Sigmoid colon (tissue), 4 donors: ENCODE measurements at regions not wholly inside any gene's neighbourhood (a gene's known extent, or its start where the extent isn't known, plus 50 kb on each side); places are given as distances from the start of the nearest gene placed in this dataset.

Source experiments
- CTCF ChIP-seq, 4 experiments: fragments of 450-650 bp in 3 of 4; fragments of 200-600 bp in 1 of 4; IDR thresholded peaks; one replicate each; pipeline ENCODE4 v1.5.1; 2016 to 2019; ENCODE audit warnings: antibody characterized with exemption in 4 of 4, mild to moderate bottlenecking in 3 of 4, moderate library complexity in 2 of 4
- EP300 ChIP-seq, 4 donors: sonication (generic); formaldehyde crosslinking; IDR thresholded peaks; one replicate each; pipeline ENCODE4 v1.6.1; 2017; ENCODE audit warnings: antibody characterized with exemption in 4 of 4
- POLR2A ChIP-seq, 2 donors: fragments of 450-650 bp; IDR thresholded peaks; one replicate each; pipeline ENCODE4 v1.6.1; 2016; ENCODE audit warnings: antibody characterized with exemption in 2 of 2, mild to moderate bottlenecking in 2 of 2, moderate library complexity in 2 of 2
- POLR2AphosphoS5 ChIP-seq, 4 donors: sonication (generic); formaldehyde crosslinking; IDR thresholded peaks; one replicate each; pipeline ENCODE4 v1.6.1; 2017; ENCODE audit warnings: antibody characterized with exemption in 4 of 4

- no peak for TF ChIP-seq POLR2A (IDR thresholded peaks at IDR 0.05)
- TF ChIP-seq CTCF (IDR thresholded peaks at IDR 0.05): no peak
- TF ChIP-seq EP300 (IDR thresholded peaks at IDR 0.05): no peak
- TF ChIP-seq POLR2AphosphoS5 (IDR thresholded peaks at IDR 0.05): no peak
Observed at GRCh38 chr4:187094144-187094543, 370.5 kb upstream of the FAT1 start.
